ENCODE measurements at regions not wholly inside any gene's neighbourhood (a gene's known extent, or its start where the extent isn't known, plus 50 kb on each side); places are given as distances from the start of the nearest gene placed in this dataset.

DNA sequence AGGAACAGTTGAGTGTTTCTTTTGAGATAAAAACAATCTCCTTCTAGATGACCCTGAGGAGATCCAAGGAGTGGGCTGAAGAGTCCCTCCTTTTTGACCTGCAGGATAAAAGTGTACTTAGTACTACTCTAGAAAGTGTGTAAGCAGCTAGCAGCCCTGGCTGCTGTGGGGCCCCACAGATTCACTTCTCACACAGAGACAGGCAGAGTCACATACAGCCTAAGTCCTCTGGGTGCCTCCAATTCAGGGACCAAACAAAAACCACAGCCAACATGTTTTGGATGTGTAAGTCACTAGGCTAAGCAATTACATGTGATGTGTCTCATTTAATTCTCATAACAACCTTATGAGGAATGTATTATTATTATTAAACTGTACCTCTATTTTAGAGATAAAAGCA lies 97.1 kb downstream of the TMEM100 start:
- TF ChIP-seq, protein P1, sequence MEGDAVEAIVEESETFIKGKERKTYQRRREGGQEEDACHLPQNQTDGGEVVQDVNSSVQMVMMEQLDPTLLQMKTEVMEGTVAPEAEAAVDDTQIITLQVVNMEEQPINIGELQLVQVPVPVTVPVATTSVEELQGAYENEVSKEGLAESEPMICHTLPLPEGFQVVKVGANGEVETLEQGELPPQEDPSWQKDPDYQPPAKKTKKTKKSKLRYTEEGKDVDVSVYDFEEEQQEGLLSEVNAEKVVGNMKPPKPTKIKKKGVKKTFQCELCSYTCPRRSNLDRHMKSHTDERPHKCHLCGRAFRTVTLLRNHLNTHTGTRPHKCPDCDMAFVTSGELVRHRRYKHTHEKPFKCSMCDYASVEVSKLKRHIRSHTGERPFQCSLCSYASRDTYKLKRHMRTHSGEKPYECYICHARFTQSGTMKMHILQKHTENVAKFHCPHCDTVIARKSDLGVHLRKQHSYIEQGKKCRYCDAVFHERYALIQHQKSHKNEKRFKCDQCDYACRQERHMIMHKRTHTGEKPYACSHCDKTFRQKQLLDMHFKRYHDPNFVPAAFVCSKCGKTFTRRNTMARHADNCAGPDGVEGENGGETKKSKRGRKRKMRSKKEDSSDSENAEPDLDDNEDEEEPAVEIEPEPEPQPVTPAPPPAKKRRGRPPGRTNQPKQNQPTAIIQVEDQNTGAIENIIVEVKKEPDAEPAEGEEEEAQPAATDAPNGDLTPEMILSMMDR (IDR thresholded peaks at IDR 0.05): no peak
- no peak for TF ChIP-seq POLR2A (IDR thresholded peaks at IDR 0.05)
